MM.1S (cell line): ENCODE measurements at regions not wholly inside any gene's neighbourhood (a gene's known extent, or its start where the extent isn't known, plus 50 kb on each side); places are given as distances from the start of the nearest gene placed in this dataset.

Experiments used
- CTCF ChIP-seq: fragments of 300-600 bp; sonication (generic); IDR thresholded peaks from 2 replicates; pipeline ENCODE4 v1.5.1; 2016; ENCODE audit warnings: antibody characterized with exemption, low read length, mixed read lengths
- EZH2phosphoT487 ChIP-seq: fragments of 300-600 bp; sonication (generic); IDR thresholded peaks from 2 replicates; pipeline ENCODE4 v1.6.1; 2018; ENCODE audit warnings: antibody characterized with exemption, low read length

DNA sequence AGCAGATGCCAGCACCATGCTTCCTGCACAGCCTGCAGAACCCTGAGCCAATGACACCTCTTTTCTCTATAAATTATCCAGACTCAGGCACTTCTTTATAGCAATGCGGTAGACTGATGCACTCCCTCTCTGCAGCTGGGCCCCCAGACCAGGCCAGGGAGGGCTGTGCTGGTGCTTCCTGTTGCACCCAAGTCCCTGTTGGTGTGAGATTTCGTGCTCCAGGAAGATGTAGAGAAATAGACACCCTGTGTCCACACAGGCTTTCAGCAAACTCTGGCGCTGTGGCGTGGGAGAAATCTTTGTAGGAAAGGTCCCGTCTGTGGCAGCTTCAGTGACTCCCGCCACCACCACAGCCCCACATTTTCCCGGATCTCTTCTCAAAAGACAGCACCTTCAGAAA, 572.2 kb downstream of the GALR1 start:
- TF ChIP-seq CTCF (no peak), EZH2phosphoT487 (no peak)
